MM.1S (cell line): ENCODE measurements at regions not wholly inside any gene's neighbourhood (a gene's known extent, or its start where the extent isn't known, plus 50 kb on each side); places are given as distances from the start of the nearest gene placed in this dataset.

Experiments
- DNase-seq: peaks from one replicate; pipeline ENCODE4 v3.0.0-alpha.2; 2015
- H2AFZ ChIP-seq: fragments of 300-600 bp; sonication (generic); 2 replicates; pipeline ENCODE4 v1.6.0; 2016; ENCODE audit warnings: antibody characterized with exemption, low read length
- H3F3A ChIP-seq: fragments of 300-600 bp; sonication (generic); 2 replicates; pipeline ENCODE4 v1.6.1; 2016; ENCODE audit warnings: mild to moderate bottlenecking, antibody characterized with exemption, low read length, moderate library complexity, mixed read lengths; ENCODE audit not compliant: insufficient read depth
- H3K27ac ChIP-seq: fragments of 300-600 bp; sonication (generic); 2 replicates; pipeline ENCODE4 v1.5.1; 2016; ENCODE audit warnings: mild to moderate bottlenecking, low read length
- H3K27me3 ChIP-seq: fragments of 300-600 bp; sonication (generic); replicated peaks from 2 replicates; pipeline ENCODE4 v1.6.0; 2016; ENCODE audit warnings: low read length; ENCODE audit not compliant: insufficient read depth
- H3K36me3 ChIP-seq: fragments of 300-600 bp; sonication (generic); replicated peaks from 2 replicates; pipeline ENCODE4 v1.6.1; 2016; ENCODE audit warnings: mild to moderate bottlenecking, low read length, mixed read lengths; ENCODE audit not compliant: insufficient read depth
- H3K4me1 ChIP-seq: fragments of 300-600 bp; sonication (generic); 2 replicates; pipeline ENCODE4 v1.6.1; 2016; ENCODE audit warnings: low read length, mixed read lengths
- H3K4me2 ChIP-seq: fragments of 300-600 bp; sonication (generic); 2 replicates; pipeline ENCODE4 v1.6.0; 2016; ENCODE audit warnings: low read depth, low read length
- H3K4me3 ChIP-seq: fragments of 300-600 bp; sonication (generic); 2 replicates; pipeline ENCODE4 v1.5.1; 2016; ENCODE audit warnings: low read length, mixed read lengths
- H3K79me2 ChIP-seq: fragments of 300-600 bp; sonication (generic); 2 replicates; pipeline ENCODE4 v1.6.1; 2016; ENCODE audit warnings: mixed run types, low read length, mixed read lengths
- H3K9ac ChIP-seq: fragments of 300-600 bp; sonication (generic); 2 replicates; pipeline ENCODE4 v1.6.1; 2016; ENCODE audit warnings: low read length, mixed read lengths
- H3K9me2 ChIP-seq: fragments of 300-600 bp; sonication (generic); replicated peaks from 2 replicates; pipeline ENCODE4 v1.6.1; 2016; ENCODE audit warnings: mild to moderate bottlenecking, low read length, mixed read lengths; ENCODE audit not compliant: insufficient read depth
- H3K9me3 ChIP-seq: fragments of 300-600 bp; sonication (generic); replicated peaks from 2 replicates; pipeline ENCODE4 v1.6.1; 2016; ENCODE audit warnings: mild to moderate bottlenecking, low read length, mixed read lengths; ENCODE audit not compliant: insufficient read depth
- H4K20me1 ChIP-seq: fragments of 300-600 bp; sonication (generic); 2 replicates; pipeline ENCODE4 v1.6.1; 2016; ENCODE audit warnings: mild to moderate bottlenecking, low read length, moderate library complexity, mixed read lengths; ENCODE audit not compliant: insufficient read depth
- CTCF ChIP-seq: fragments of 300-600 bp; sonication (generic); IDR thresholded peaks from 2 replicates; pipeline ENCODE4 v1.5.1; 2016; ENCODE audit warnings: antibody characterized with exemption, low read length, mixed read lengths
- EZH2 ChIP-seq: fragments of 300-600 bp; sonication (generic); optimal IDR thresholded peaks from 2 replicates; pipeline ENCODE3; 2017; ENCODE audit warnings: low read depth, mild to moderate bottlenecking, antibody characterized with exemption, low read length, mixed read lengths
- EZH2phosphoT487 ChIP-seq: fragments of 300-600 bp; sonication (generic); IDR thresholded peaks from 2 replicates; pipeline ENCODE4 v1.6.1; 2018; ENCODE audit warnings: antibody characterized with exemption, low read length

- H3K27ac ChIP-seq = no peak overlapping the region
- no peak for TF ChIP-seq CTCF
- TF ChIP-seq EZH2 = no peak
- no peak for TF ChIP-seq EZH2phosphoT487
Observed at GRCh38 chr14:40414386-40414785, 982.2 kb upstream of the FBXO33 start.

GRCh38 chr14:40413136-40413535 lies 980.9 kb upstream of the FBXO33 start:
- Histone ChIP-seq H3K9me2 (no peaks in the 10 kb centered on the region), H3K27me3 (no peaks in the 10 kb centered on the region), H3K9ac (no peak overlapping the region), H3K36me3 (no peaks in the 10 kb centered on the region), H3K9me3 (no peaks in the 10 kb centered on the region), H4K20me1 (no peaks in the 10 kb centered on the region), H3K27ac (no peak overlapping the region), H3K4me2 (no peak overlapping the region), H2AFZ (no peak overlapping the region), H3K79me2 (no peaks in the 10 kb centered on the region), H3K4me3 (no peak overlapping the region), H3F3A (no peaks in the 10 kb centered on the region), H3K4me1 (no peaks in the 10 kb centered on the region)
- no peak for TF ChIP-seq EZH2phosphoT487
- no peak for DNase-seq

More at GRCh38 chr14:40414386-40414785, 982.2 kb upstream of the FBXO33 start:
- Histone ChIP-seq H3K4me3 (no peak overlapping the region), H3K4me1 (no peaks in the 10 kb centered on the region), H3K36me3 (no peaks in the 10 kb centered on the region), H3K27me3 (no peaks in the 10 kb centered on the region), H3K79me2 (no peaks in the 10 kb centered on the region), H3F3A (no peaks in the 10 kb centered on the region), H3K9ac (no peak overlapping the region), H2AFZ (no peak overlapping the region), H3K9me2 (no peaks in the 10 kb centered on the region), H3K9me3 (no peaks in the 10 kb centered on the region), H3K4me2 (no peak overlapping the region), H4K20me1 (no peaks in the 10 kb centered on the region)
- DNase-seq = no peak

- TF ChIP-seq EZH2 (no peak), EZH2phosphoT487 (no peak), CTCF (no peak)
- no peaks in the 10 kb centered on the region for H3K79me2 ChIP-seq
- H3F3A ChIP-seq = no peaks in the 10 kb centered on the region
- H2AFZ ChIP-seq = no peak overlapping the region
- no peaks in the 10 kb centered on the region for H4K20me1 ChIP-seq
- no peaks in the 10 kb centered on the region for H3K27me3 ChIP-seq
- no peak overlapping the region for H3K9ac ChIP-seq
- H3K27ac ChIP-seq = no peak overlapping the region
- H3K9me2 ChIP-seq = no peaks in the 10 kb centered on the region
- H3K4me3 ChIP-seq = no peak overlapping the region
- H3K36me3 ChIP-seq = no peaks in the 10 kb centered on the region
- no peaks in the 10 kb centered on the region for H3K9me3 ChIP-seq
- no peak overlapping the region for H3K4me2 ChIP-seq
- H3K4me1 ChIP-seq = no peaks in the 10 kb centered on the region
- DNase-seq = no peak
Observed at GRCh38 chr14:40410708-40411107, 978.5 kb upstream of the FBXO33 start.

- Histone ChIP-seq H3K4me3 (no peak overlapping the region), H3K9me2 (no peaks in the 10 kb centered on the region), H3K9ac (no peak overlapping the region), H3F3A (no peaks in the 10 kb centered on the region), H3K27ac (no peak overlapping the region), H3K9me3 (no peaks in the 10 kb centered on the region), H3K79me2 (no peaks in the 10 kb centered on the region), H4K20me1 (no peaks in the 10 kb centered on the region), H3K4me1 (peaks cover 13% of the 10 kb centered on the region; the same call in 1 of the 2 replicates), H3K36me3 (no peaks in the 10 kb centered on the region), H3K27me3 (no peaks in the 10 kb centered on the region), H2AFZ (no peak overlapping the region), H3K4me2 (no peak overlapping the region)
- no peak for DNase-seq
- TF ChIP-seq EZH2 = no peak
- TF ChIP-seq EZH2phosphoT487 = no peak
- TF ChIP-seq CTCF = no peak
Observed at GRCh38 chr14:40402957-40403356, 970.7 kb upstream of the FBXO33 start.
